ENCODE measurements at regions not wholly inside any gene's neighbourhood (a gene's known extent, or its start where the extent isn't known, plus 50 kb on each side); places are given as distances from the start of the nearest gene placed in this dataset.

GRCh38 chr2:196335221-196335634 is 163.8 kb upstream of the STK17B start:
- H3K79me2 ChIP-seq = no peaks in the 10 kb centered on the region
- no peak overlapping the region for H2AFZ ChIP-seq
- DNase-seq (ENCODE audit: low spot score) = no peak
- no peaks in the 10 kb centered on the region for H3K27me3 ChIP-seq
- no peaks in the 10 kb centered on the region for H3K9me3 ChIP-seq (ENCODE audit: low read depth)
- TF ChIP-seq CTCF (IDR thresholded peaks at IDR 0.05; ENCODE audit: poor library complexity) (no peak), EZH2 (IDR thresholded peaks at IDR 0.05; ENCODE audit: borderline replicate concordance) (no peak), EZH2phosphoT487 (IDR thresholded peaks at IDR 0.05; ENCODE audit: low read depth, severe bottlenecking, unreplicated experiment) (no peak)
- no peaks in the 10 kb centered on the region for H3K4me1 ChIP-seq (ENCODE audit: insufficient read depth)
- no peaks in the 10 kb centered on the region for H4K20me1 ChIP-seq (ENCODE audit: insufficient read depth, poor library complexity, severe bottlenecking)
- WGBS (ENCODE audit: low lambda C conversion rate, missing lambda C conversion rate) = 49% methylated on average over 6 of the region's 6 CpGs
- no peak overlapping the region for H3K4me3 ChIP-seq
- no peak overlapping the region for H3K27ac ChIP-seq
- H3K36me3 ChIP-seq (replicated peaks; ENCODE audit: insufficient read depth, low read depth) = no peaks in the 10 kb centered on the region
- H3K9me2 ChIP-seq (replicated peaks; ENCODE audit: insufficient read depth) = no peaks in the 10 kb centered on the region
- no peak overlapping the region for H3K4me2 ChIP-seq

- DNase-seq (ENCODE audit: low spot score) = no peak
- H3K4me2 ChIP-seq = no peak overlapping the region
- TF ChIP-seq EZH2phosphoT487 (IDR thresholded peaks at IDR 0.05; ENCODE audit: low read depth, severe bottlenecking, unreplicated experiment) (no peak), EZH2 (IDR thresholded peaks at IDR 0.05; ENCODE audit: borderline replicate concordance) (no peak), CTCF (IDR thresholded peaks at IDR 0.05; ENCODE audit: poor library complexity) (no peak)
These were observed 164.8 kb upstream of the STK17B start for GRCh38 chr2:196336207-196336606.

GRCh38 chr2:196336715-196337114 is 165.3 kb upstream of the STK17B start:
- Histone ChIP-seq H3K27me3 (no peaks in the 10 kb centered on the region), H3K27ac (no peak overlapping the region), H3K9me2 (replicated peaks; ENCODE audit: insufficient read depth) (no peaks in the 10 kb centered on the region), H3K4me3 (no peak overlapping the region), H2AFZ (no peak overlapping the region), H3K9me3 (ENCODE audit: low read depth) (no peaks in the 10 kb centered on the region), H3K4me2 (no peak overlapping the region), H4K20me1 (ENCODE audit: insufficient read depth, poor library complexity, severe bottlenecking) (no peaks in the 10 kb centered on the region), H3K79me2 (no peaks in the 10 kb centered on the region), H3K36me3 (replicated peaks; ENCODE audit: insufficient read depth, low read depth) (no peaks in the 10 kb centered on the region), H3K4me1 (ENCODE audit: insufficient read depth) (no peaks in the 10 kb centered on the region)
- 89% methylated on average over 4 of the region's 4 CpGs for WGBS (ENCODE audit: low lambda C conversion rate, missing lambda C conversion rate)
- no peak for DNase-seq (ENCODE audit: low spot score)
- no peak for TF ChIP-seq EZH2 (IDR thresholded peaks at IDR 0.05; ENCODE audit: borderline replicate concordance)
- TF ChIP-seq CTCF (IDR thresholded peaks at IDR 0.05; ENCODE audit: poor library complexity) = no peak
- no peak for TF ChIP-seq EZH2phosphoT487 (IDR thresholded peaks at IDR 0.05; ENCODE audit: low read depth, severe bottlenecking, unreplicated experiment)

More at GRCh38 chr2:196336207-196336606, 164.8 kb upstream of the STK17B start:
- no peak overlapping the region for H3K4me3 ChIP-seq
- no peaks in the 10 kb centered on the region for H4K20me1 ChIP-seq (ENCODE audit: insufficient read depth, poor library complexity, severe bottlenecking)
- no peaks in the 10 kb centered on the region for H3K36me3 ChIP-seq (replicated peaks; ENCODE audit: insufficient read depth, low read depth)
- WGBS (ENCODE audit: low lambda C conversion rate, missing lambda C conversion rate) = 72% methylated on average over 6 of the region's 6 CpGs
- no peaks in the 10 kb centered on the region for H3K4me1 ChIP-seq (ENCODE audit: insufficient read depth)
- no peak overlapping the region for H3K27ac ChIP-seq
- no peaks in the 10 kb centered on the region for H3K9me2 ChIP-seq (replicated peaks; ENCODE audit: insufficient read depth)
- no peaks in the 10 kb centered on the region for H3K9me3 ChIP-seq (ENCODE audit: low read depth)
- H2AFZ ChIP-seq = no peak overlapping the region
- H3K79me2 ChIP-seq = no peaks in the 10 kb centered on the region
- no peaks in the 10 kb centered on the region for H3K27me3 ChIP-seq

Measured in hepatocyte (in vitro differentiated cells).